OCI-LY3 (cell line): ENCODE measurements at regions not wholly inside any gene's neighbourhood (a gene's known extent, or its start where the extent isn't known, plus 50 kb on each side); places are given as distances from the start of the nearest gene placed in this dataset.

Experiments
- H2AFZ ChIP-seq: fragments of 200-600, 300-600 bp; shearing (Covaris generic); 2 replicates; pipeline ENCODE4 v1.6.0; 2014; ENCODE audit warnings: antibody characterized with exemption, low read depth, low read length
- H3K27ac ChIP-seq: fragments of 200-600, 300-600 bp; sonication (generic); 2 replicates; pipeline ENCODE4 v1.5.1; 2014; ENCODE audit warnings: mild to moderate bottlenecking, low read length, moderate library complexity, mixed read lengths
- H3K27me3 ChIP-seq: fragments of 200-600, 300-600 bp; sonication (generic); 2 replicates; pipeline ENCODE4 v1.6.1; 2014; ENCODE audit warnings: low read depth, low read length, mixed read lengths
- H3K36me3 ChIP-seq: fragments of 200-600, 300-600 bp; sonication (generic); replicated peaks from 2 replicates; pipeline ENCODE3; 2014; ENCODE audit warnings: low read depth, low read length, mixed read lengths
- H3K4me1 ChIP-seq: fragments of 300-600, 200-600 bp; sonication (generic); 2 replicates; pipeline ENCODE4 v1.6.1; 2014; ENCODE audit warnings: low read length, mixed read lengths
- H3K4me2 ChIP-seq: fragments of 200-600, 300-600 bp; sonication (generic); 2 replicates; pipeline ENCODE4 v1.6.1; 2014; ENCODE audit warnings: low read length, mixed read lengths
- H3K4me3 ChIP-seq: fragments of 300-600, 200-600 bp; sonication (generic); 2 replicates; pipeline ENCODE4 v1.5.1; 2014; ENCODE audit warnings: antibody characterized with exemption, mild to moderate bottlenecking, low read length, moderate library complexity
- H3K79me2 ChIP-seq: fragments of 300-600, 200-600 bp; shearing (Covaris generic); 2 replicates; pipeline ENCODE4 v1.6.1; 2014; ENCODE audit warnings: mild to moderate bottlenecking, low read length, mixed read lengths
- H3K9ac ChIP-seq: fragments of 300-600, 200-600 bp; shearing (Covaris generic); 2 replicates; pipeline ENCODE4 v1.6.0; 2014; ENCODE audit warnings: mild to moderate bottlenecking, low read length, moderate library complexity
- H3K9me3 ChIP-seq: fragments of 200-600, 300-600 bp; shearing (Covaris generic); 2 replicates; pipeline ENCODE4 v1.6.1; 2014; ENCODE audit warnings: low read length, mixed read lengths; ENCODE audit not compliant: insufficient read depth
- H4K20me1 ChIP-seq: fragments of 200-600, 300-600 bp; sonication (generic); 2 replicates; pipeline ENCODE4 v1.6.1; 2016; ENCODE audit warnings: low read length, mixed read lengths; ENCODE audit not compliant: insufficient read depth
- EZH2phosphoT487 ChIP-seq: fragments of 200-600 bp; shearing (Covaris generic); IDR thresholded peaks from 2 replicates; pipeline ENCODE4 v1.6.1; 2018; ENCODE audit warnings: antibody characterized with exemption, mixed run types, low read depth
- TF ChIP-seq, protein P1 (sequence below): fragments of 200-600, 300-600 bp; sonication (generic); IDR thresholded peaks from 2 replicates; pipeline ENCODE4 v1.5.1; 2014; ENCODE audit warnings: antibody characterized with exemption, low read length, low read depth

DNA sequence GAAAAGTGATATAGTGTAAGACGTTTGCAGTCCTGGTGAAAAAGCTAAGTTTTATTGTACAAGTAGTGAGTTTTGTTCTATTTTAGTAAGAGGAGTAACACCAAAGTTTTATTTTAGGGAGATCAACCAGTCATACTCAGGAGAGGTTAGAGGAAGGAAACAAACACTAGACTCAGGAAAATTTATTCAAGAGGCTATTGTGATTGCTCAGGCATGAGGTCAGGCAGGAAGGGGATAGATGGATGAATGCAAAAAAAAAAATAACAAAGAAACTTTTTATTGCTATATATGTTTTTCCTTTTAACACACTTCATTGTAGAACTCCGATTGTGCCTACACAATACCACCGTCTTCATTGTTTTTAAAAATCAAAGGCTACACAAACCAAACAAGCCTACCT lies 189.0 kb downstream of the LYPLAL1 start:
- no peak overlapping the region for H2AFZ ChIP-seq
- no peaks in the 10 kb centered on the region for H3K79me2 ChIP-seq
- TF ChIP-seq, protein P1, sequence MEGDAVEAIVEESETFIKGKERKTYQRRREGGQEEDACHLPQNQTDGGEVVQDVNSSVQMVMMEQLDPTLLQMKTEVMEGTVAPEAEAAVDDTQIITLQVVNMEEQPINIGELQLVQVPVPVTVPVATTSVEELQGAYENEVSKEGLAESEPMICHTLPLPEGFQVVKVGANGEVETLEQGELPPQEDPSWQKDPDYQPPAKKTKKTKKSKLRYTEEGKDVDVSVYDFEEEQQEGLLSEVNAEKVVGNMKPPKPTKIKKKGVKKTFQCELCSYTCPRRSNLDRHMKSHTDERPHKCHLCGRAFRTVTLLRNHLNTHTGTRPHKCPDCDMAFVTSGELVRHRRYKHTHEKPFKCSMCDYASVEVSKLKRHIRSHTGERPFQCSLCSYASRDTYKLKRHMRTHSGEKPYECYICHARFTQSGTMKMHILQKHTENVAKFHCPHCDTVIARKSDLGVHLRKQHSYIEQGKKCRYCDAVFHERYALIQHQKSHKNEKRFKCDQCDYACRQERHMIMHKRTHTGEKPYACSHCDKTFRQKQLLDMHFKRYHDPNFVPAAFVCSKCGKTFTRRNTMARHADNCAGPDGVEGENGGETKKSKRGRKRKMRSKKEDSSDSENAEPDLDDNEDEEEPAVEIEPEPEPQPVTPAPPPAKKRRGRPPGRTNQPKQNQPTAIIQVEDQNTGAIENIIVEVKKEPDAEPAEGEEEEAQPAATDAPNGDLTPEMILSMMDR: no peak
- TF ChIP-seq EZH2phosphoT487: no peak
- H4K20me1 ChIP-seq: no peaks in the 10 kb centered on the region
- no peak overlapping the region for H3K9ac ChIP-seq
- H3K4me1 ChIP-seq: no peaks in the 10 kb centered on the region
- no peaks in the 10 kb centered on the region for H3K27me3 ChIP-seq
- no peaks in the 10 kb centered on the region for H3K9me3 ChIP-seq
- no peaks in the 10 kb centered on the region for H3K36me3 ChIP-seq
- H3K4me3 ChIP-seq: no peak overlapping the region
- no peak overlapping the region for H3K4me2 ChIP-seq
- H3K27ac ChIP-seq: no peak overlapping the region

DNA sequence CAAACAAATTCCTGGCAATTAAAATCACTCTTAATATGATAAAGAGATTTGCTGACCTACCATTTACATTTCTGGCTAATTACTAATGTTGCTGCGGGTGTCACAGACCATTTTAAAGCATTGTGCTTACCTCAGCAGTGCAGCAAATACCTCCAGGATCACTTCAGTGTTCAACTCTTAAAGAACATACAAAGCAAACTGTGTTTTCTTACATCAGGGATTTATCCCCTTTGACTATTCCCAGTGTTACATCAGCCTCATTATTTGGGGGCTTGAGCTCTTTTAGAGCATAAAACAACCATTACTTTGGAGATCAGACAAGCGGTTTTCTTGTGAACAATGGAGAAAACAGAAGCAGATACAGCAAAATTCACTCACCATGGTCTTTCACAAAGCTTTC lies 185.4 kb downstream of the LYPLAL1 start:
- H3K27me3 ChIP-seq: no peaks in the 10 kb centered on the region
- no peaks in the 10 kb centered on the region for H4K20me1 ChIP-seq
- H3K36me3 ChIP-seq: no peaks in the 10 kb centered on the region
- H3K4me1 ChIP-seq: no peaks in the 10 kb centered on the region
- no peak overlapping the region for H3K4me3 ChIP-seq
- H2AFZ ChIP-seq: no peak overlapping the region
- H3K27ac ChIP-seq: no peak overlapping the region
- H3K79me2 ChIP-seq: no peaks in the 10 kb centered on the region
- H3K9ac ChIP-seq: no peak overlapping the region
- H3K9me3 ChIP-seq: no peaks in the 10 kb centered on the region
- H3K4me2 ChIP-seq: no peak overlapping the region
- TF ChIP-seq, protein P1: no peak
- TF ChIP-seq EZH2phosphoT487: no peak

DNA sequence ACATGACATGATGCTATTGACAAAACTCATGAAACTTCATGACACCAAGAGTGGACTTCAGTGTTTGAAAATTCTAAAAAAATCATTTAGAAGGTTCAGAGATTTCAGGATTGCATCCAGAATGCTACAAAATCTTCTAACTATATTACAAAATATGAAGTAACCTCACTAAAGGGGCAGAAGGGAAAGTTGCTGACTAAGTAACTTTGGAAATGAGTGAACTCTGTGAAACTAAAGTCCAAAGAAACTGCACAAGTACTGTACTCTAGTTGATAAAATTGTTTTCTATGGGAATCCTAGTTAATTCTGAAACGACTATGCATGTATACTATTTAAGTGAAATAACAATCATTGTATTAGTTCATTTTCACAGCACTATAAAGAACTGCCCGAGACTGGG lies 184.4 kb downstream of the LYPLAL1 start:
- H3K9me3 ChIP-seq: no peaks in the 10 kb centered on the region
- H3K9ac ChIP-seq: no peak overlapping the region
- H3K79me2 ChIP-seq: no peaks in the 10 kb centered on the region
- no peaks in the 10 kb centered on the region for H3K4me1 ChIP-seq
- H3K4me3 ChIP-seq: no peak overlapping the region
- no peak overlapping the region for H3K27ac ChIP-seq
- H2AFZ ChIP-seq: no peak overlapping the region
- TF ChIP-seq, protein P1: no peak
- no peak for TF ChIP-seq EZH2phosphoT487
- no peaks in the 10 kb centered on the region for H3K36me3 ChIP-seq
- H4K20me1 ChIP-seq: no peaks in the 10 kb centered on the region
- no peak overlapping the region for H3K4me2 ChIP-seq
- H3K27me3 ChIP-seq: no peaks in the 10 kb centered on the region

DNA sequence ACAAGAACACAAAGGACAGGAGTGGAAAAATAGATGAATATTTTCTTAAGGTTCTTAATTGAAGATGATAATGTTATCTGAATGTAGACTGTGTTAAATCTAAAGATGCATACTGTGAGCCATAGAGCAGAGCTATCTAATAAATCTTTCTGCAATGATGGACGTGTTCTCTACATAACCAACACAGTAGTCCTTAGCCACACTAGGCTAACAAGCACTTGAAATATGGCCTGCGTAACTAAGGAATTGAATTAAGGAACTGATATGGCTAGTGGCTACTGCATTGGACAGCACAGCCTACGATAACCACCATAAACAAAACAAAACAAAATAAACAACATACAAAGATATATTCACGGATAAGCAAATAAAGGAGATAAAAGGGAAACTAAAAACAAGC lies 181.3 kb downstream of the LYPLAL1 start:
- H3K79me2 ChIP-seq: no peaks in the 10 kb centered on the region
- H3K36me3 ChIP-seq: no peaks in the 10 kb centered on the region
- no peak overlapping the region for H3K4me2 ChIP-seq
- no peak overlapping the region for H3K4me3 ChIP-seq
- H2AFZ ChIP-seq: no peak overlapping the region
- no peaks in the 10 kb centered on the region for H3K4me1 ChIP-seq
- no peaks in the 10 kb centered on the region for H4K20me1 ChIP-seq
- H3K27me3 ChIP-seq: no peaks in the 10 kb centered on the region
- TF ChIP-seq EZH2phosphoT487: no peak
- TF ChIP-seq, protein P1: no peak
- no peaks in the 10 kb centered on the region for H3K9me3 ChIP-seq
- no peak overlapping the region for H3K9ac ChIP-seq
- H3K27ac ChIP-seq: no peak overlapping the region
